Vagina (tissue), 2 donors: ENCODE measurements at regions not wholly inside any gene's neighbourhood (a gene's known extent, or its start where the extent isn't known, plus 50 kb on each side); places are given as distances from the start of the nearest gene placed in this dataset.

Source experiments
- DNase-seq, 2 donors: peaks; one replicate each; pipeline ENCODE4 v3.0.0-alpha.2; 2017; ENCODE audit errors: extremely low spot score in 2 of 2
- H3K27ac ChIP-seq: fragments of 200-600 bp; sonication (generic); one replicate; pipeline ENCODE4 v1.5.1; 2019
- H3K27me3 ChIP-seq: fragments of 200-600 bp; sonication (generic); one replicate; pipeline ENCODE4 v1.5.1; 2019
- H3K36me3 ChIP-seq, 2 donors: fragments of 200-600 bp; sonication (generic); one replicate each; pipeline ENCODE4 v1.5.1; 2017 to 2019
- H3K4me1 ChIP-seq: fragments of 200-600 bp; sonication (generic); one replicate; pipeline ENCODE4 v1.5.1; 2019
- H3K4me3 ChIP-seq, 2 donors: fragments of 200-600 bp; sonication (generic); 1 replicate in 1 of 2; 2 replicates in 1 of 2; pipeline ENCODE4 v1.5.1; 2016 to 2019
- H3K9me3 ChIP-seq: fragments of 200-600 bp; sonication (generic); one replicate; pipeline ENCODE4 v1.5.1; 2019
- POLR2A ChIP-seq, 2 donors: fragments of 450-650 bp; IDR thresholded peaks; one replicate each; pipeline ENCODE4 v1.6.1; 2017; ENCODE audit warnings: antibody characterized with exemption in 2 of 2, mild to moderate bottlenecking in 2 of 2, moderate library complexity in 2 of 2
- POLR2AphosphoS5 ChIP-seq, 2 donors: sonication (generic); formaldehyde crosslinking; IDR thresholded peaks; one replicate each; pipeline ENCODE4 v1.9.0; 2017; ENCODE audit warnings: antibody characterized with exemption in 2 of 2, mild to moderate bottlenecking in 2 of 2, low read depth in 1 of 2; ENCODE audit not compliant: insufficient read depth in 1 of 2
- intact Hi-C: fragments of 100-400 bp; cut with DNase I; formaldehyde crosslinking; loops from one replicate; pipeline ENCODE4 v1.15.1; 2023
- TF ChIP-seq, protein P1 (sequence below), 3 experiments: fragments of 450-650 bp in 2 of 3; fragments of 200-600 bp in 1 of 3; sonication (generic) in 1 of 3; IDR thresholded peaks; one replicate each; pipeline ENCODE4 v1.5.1; 2017 to 2019; ENCODE audit warnings: antibody characterized with exemption in 3 of 3, mild to moderate bottlenecking in 2 of 3, moderate library complexity in 2 of 3

DNA sequence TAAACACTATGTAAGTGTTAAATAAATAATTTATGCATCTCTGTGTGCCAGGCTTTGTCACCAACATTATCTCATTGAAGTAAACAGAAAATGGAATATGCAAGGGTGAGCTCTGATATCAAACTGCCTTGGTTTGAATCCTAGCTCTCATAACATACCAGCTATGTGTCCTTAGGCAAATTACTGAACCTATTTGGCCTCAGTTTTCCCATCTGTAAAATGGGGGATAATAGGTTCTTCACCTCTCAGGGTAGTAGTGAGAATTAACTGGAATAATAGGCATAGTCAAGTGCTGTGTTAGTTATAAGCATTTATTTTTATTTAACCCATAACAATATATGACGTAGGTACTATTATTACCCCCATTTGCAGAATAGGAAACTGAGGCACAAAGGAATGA is 190.8 kb upstream of the SRRM4 start:
- DNase-seq = no peak
- intact Hi-C loops = no loop called here
- TF ChIP-seq, protein P1, sequence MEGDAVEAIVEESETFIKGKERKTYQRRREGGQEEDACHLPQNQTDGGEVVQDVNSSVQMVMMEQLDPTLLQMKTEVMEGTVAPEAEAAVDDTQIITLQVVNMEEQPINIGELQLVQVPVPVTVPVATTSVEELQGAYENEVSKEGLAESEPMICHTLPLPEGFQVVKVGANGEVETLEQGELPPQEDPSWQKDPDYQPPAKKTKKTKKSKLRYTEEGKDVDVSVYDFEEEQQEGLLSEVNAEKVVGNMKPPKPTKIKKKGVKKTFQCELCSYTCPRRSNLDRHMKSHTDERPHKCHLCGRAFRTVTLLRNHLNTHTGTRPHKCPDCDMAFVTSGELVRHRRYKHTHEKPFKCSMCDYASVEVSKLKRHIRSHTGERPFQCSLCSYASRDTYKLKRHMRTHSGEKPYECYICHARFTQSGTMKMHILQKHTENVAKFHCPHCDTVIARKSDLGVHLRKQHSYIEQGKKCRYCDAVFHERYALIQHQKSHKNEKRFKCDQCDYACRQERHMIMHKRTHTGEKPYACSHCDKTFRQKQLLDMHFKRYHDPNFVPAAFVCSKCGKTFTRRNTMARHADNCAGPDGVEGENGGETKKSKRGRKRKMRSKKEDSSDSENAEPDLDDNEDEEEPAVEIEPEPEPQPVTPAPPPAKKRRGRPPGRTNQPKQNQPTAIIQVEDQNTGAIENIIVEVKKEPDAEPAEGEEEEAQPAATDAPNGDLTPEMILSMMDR (IDR thresholded peaks at IDR 0.05) = no peak
- TF ChIP-seq POLR2AphosphoS5 (IDR thresholded peaks at IDR 0.05; ENCODE audit: insufficient read depth in 1 of 2, low read depth in 1 of 2) (no peak), POLR2A (IDR thresholded peaks at IDR 0.05) (no peak)

DNA sequence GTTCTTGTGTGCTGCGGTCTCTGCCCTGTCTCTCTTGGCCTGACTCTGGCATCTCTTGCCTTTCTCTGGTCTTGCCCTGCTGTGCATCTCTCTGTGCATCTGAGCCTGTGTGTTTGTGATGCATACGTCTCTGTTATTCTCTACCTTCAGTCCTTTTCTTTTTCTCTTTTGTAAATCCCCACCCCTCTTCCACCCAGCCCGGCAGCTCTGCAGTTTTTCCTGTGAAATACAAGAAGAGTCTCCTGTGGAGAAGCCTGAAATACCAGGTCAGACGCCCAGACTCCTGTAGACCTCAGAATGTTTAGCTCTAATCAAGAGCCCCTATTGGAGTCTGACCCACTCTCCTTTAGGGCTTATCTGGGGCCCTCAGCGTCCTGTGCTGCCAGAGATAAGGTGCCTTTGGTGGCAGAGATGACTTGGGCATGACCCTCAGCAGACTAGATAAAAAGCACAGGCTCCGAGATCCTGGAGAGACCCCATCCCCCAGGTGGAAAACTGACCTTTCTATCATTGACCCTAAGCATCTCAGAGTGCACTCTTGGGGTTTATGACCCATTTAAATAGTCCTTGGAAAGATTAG is 167.5 kb upstream of the SRRM4 start:
- Histone ChIP-seq H3K27ac (no peak overlapping the region), H3K9me3 (no peaks in the 10 kb centered on the region), H3K4me1 (no peaks in the 10 kb centered on the region), H3K36me3 (no peaks in the 10 kb centered on the region), H3K4me3 (no peak overlapping the region), H3K27me3 (no peaks in the 10 kb centered on the region)
- DNase-seq = no peak
- no peak for TF ChIP-seq POLR2A (IDR thresholded peaks at IDR 0.05)
- TF ChIP-seq, protein P1 (IDR thresholded peaks at IDR 0.05) = no peak
- TF ChIP-seq POLR2AphosphoS5 (IDR thresholded peaks at IDR 0.05; ENCODE audit: insufficient read depth in 1 of 2, low read depth in 1 of 2) = no peak
- intact Hi-C loops = no loop called here

More for the DNA sequence above, 190.8 kb upstream of the SRRM4 start:
- H3K27ac ChIP-seq = no peak overlapping the region
- no peaks in the 10 kb centered on the region for H3K9me3 ChIP-seq
- H3K4me3 ChIP-seq = no peak overlapping the region
- no peaks in the 10 kb centered on the region for H3K4me1 ChIP-seq
- H3K36me3 ChIP-seq = no peaks in the 10 kb centered on the region
- H3K27me3 ChIP-seq = no peaks in the 10 kb centered on the region

DNA sequence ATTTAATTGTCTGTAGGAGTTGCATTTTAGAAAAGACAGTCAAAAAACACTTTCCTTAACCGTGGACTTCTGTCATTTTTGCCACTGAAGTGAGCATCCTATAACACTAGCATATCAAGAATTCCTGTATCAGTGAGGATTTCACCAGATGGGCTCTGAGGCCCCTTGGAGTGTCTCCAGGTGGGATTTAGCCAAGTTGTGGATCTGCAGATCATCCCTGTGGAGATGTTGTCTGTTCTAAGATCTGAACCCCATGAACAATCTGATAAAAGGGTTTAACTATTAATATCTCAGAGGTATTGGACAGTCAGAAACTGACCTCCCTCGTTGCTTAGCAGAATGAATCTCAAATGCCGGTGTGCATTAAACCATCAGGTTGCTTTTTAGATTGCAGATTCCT is 165.0 kb upstream of the SRRM4 start:
- intact Hi-C loops = no loop called here
- Histone ChIP-seq H3K9me3 (no peaks in the 10 kb centered on the region), H3K4me1 (no peaks in the 10 kb centered on the region), H3K27ac (no peak overlapping the region), H3K36me3 (no peaks in the 10 kb centered on the region), H3K4me3 (no peak overlapping the region), H3K27me3 (no peaks in the 10 kb centered on the region)
- no peak for DNase-seq
- TF ChIP-seq, protein P1 (IDR thresholded peaks at IDR 0.05) = no peak
- no peak for TF ChIP-seq POLR2A (IDR thresholded peaks at IDR 0.05)
- TF ChIP-seq POLR2AphosphoS5 (IDR thresholded peaks at IDR 0.05; ENCODE audit: insufficient read depth in 1 of 2, low read depth in 1 of 2) = no peak

DNA sequence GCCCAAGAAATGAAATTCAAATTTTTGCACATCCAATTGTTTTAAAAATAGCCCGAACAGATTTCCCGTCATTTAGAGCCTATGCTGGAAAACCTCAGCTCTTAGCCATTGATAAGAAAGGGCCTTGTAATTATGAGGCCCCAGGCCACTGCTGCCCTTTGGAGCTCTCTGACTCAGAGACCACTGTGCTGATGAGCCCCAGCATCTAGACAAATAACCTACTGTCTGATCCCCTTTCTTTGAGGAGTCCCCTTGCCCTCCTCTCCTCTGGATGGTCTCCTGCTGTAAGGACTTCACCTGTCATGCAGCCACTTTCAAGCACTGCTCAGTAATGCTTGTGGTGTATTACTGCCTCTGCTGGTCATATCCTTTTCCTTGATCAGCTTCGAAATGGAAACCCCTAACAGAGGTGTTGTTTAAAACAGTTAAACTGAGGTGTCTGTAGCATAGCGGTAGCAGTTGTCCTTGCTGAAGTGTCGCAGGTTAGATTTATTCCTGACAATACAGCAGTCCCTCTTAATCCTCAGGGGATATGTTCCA is 159.9 kb upstream of the SRRM4 start:
- intact Hi-C loops = no loop called here
- no peak for TF ChIP-seq POLR2A (IDR thresholded peaks at IDR 0.05)

DNA sequence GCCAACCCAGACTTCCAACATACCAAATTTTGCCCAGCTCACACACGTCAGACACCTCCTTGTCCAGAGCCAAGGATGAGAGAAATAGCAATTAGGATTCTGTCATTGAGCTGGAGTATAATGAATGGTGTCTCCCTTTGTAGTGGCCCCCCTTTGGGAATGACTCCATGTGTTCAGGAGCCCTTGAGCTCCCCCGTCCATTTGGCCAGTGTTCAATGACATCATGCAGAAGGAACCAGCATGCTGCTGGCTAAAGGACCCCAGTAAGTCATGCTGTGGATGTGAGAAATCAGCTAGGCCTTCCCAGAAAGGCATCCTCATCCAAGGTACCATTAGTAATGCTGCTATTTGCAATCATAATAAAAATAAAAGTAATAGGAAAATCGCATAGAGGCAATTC is 158.8 kb upstream of the SRRM4 start:
- TF ChIP-seq, protein P1 (IDR thresholded peaks at IDR 0.05) = no peak
- no peak for TF ChIP-seq POLR2A (IDR thresholded peaks at IDR 0.05)
- no peak for TF ChIP-seq POLR2AphosphoS5 (IDR thresholded peaks at IDR 0.05; ENCODE audit: insufficient read depth in 1 of 2, low read depth in 1 of 2)
- Histone ChIP-seq H3K4me3 (no peak overlapping the region), H3K4me1 (no peaks in the 10 kb centered on the region), H3K36me3 (no peaks in the 10 kb centered on the region), H3K27me3 (no peaks in the 10 kb centered on the region), H3K27ac (no peak overlapping the region), H3K9me3 (no peaks in the 10 kb centered on the region)
- no peak for DNase-seq
- intact Hi-C loops = no loop called here

More for the DNA sequence above, 159.9 kb upstream of the SRRM4 start:
- Histone ChIP-seq H3K36me3 (no peaks in the 10 kb centered on the region), H3K27ac (no peak overlapping the region), H3K4me1 (no peaks in the 10 kb centered on the region), H3K4me3 (no peak overlapping the region), H3K9me3 (no peaks in the 10 kb centered on the region), H3K27me3 (no peaks in the 10 kb centered on the region)
- DNase-seq = no peak
